Activated T-cell treated with anti-CD3 and anti-CD28 coated beads for 1 hour (primary cell): ENCODE measurements at regions not wholly inside any gene's neighbourhood (a gene's known extent, or its start where the extent isn't known, plus 50 kb on each side); places are given as distances from the start of the nearest gene placed in this dataset.

Experiments
- DNase-seq: peaks from one replicate; pipeline ENCODE4 v3.0.0-alpha.2; 2020; ENCODE audit warnings: low read depth

DNA sequence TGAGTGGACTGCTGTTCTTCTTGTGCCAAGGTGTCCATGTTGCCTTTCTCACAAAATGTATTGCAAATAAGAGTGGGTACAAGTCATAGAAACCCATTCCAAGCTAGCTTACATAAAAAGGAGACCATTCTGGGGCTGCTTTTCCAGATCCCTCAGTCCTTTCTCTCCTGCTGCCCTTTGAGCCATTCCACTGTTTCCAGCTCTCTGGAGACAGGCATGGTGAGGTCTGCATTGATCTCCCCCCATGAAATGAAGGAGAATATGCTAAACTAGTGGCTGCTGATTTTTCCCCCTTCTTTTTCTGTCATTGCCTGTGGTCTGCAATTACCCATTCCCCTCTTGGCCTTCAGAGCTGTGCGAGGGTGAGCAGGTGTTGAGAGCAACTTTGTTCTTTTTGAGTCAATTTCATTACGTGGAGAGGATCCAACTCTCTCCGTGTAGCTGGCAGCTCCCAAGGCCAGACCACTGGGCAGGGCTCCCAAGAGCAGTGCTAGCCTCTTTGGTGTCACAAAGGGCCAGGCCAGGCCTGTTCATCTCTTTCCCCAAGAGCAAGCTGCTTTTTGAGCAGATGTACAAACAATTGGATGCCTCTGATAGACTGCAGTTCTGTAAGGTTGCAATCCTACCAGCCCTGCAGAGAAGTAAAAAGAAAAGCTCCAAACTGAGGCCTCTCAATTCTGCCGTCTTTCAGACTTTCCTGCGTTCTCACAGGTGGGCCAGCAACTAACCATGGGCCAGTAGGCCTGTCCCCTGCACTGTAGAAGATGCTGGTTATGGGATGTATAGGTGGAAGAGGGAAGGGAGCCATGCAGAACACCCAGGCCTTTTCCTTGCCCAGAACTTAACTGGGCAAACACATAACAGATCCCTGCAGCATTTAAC, 96.1 kb upstream of the ARMC2 start:
- DNase-seq: no peak

- no peak for DNase-seq
Measured at GRCh38 chr6:108752733-108753590, 95.3 kb upstream of the ARMC2 start.

GRCh38 chr6:108755257-108756240, 92.7 kb upstream of the ARMC2 start:
- no peak for DNase-seq

DNA sequence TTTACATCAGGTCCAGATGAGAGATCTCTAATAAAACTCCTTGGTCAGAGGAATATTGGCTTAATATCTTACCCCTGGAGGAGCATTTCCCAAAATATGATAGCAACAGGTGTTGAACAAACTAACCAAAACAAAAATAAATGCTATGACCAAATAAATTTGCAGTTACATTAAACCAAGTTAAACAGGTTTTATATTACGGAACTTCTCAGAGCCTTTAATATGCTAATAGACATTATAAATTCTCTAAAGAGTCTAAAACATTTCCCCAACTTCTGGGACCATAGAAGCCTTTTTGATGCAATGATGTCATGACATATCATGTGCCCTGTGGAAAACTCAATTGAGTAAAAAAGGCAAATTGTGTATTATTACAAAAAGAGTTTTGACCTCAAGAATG, 90.9 kb upstream of the ARMC2 start:
- DNase-seq: no peak

DNA sequence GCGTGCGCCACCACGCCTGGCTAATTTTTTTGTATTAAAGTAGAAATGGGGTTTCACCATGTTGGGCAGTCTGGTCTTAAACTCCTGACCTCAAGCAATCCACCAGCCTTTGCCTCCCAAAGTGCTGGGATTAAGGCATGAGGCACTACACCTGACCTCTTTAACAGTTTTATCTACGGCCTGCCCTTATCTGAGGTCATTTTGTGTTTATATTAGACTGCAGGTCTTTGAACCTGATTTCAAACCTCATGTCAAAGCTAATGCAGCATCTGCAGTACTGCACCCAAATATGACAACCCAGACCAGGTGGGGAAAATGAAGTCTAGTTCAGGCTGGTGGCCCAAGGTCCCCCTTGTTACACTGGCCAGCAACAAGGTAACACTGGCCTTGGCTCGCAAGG, 89.3 kb upstream of the ARMC2 start:
- DNase-seq: no peak

- no peak for DNase-seq
Measured at GRCh38 chr6:108760126-108761050, 87.8 kb upstream of the ARMC2 start.

GRCh38 chr6:108762394-108762793, 85.8 kb upstream of the ARMC2 start:
- no peak for DNase-seq

- DNase-seq: no peak
Measured at GRCh38 chr6:108763931-108764579, 84.2 kb upstream of the ARMC2 start.

DNA sequence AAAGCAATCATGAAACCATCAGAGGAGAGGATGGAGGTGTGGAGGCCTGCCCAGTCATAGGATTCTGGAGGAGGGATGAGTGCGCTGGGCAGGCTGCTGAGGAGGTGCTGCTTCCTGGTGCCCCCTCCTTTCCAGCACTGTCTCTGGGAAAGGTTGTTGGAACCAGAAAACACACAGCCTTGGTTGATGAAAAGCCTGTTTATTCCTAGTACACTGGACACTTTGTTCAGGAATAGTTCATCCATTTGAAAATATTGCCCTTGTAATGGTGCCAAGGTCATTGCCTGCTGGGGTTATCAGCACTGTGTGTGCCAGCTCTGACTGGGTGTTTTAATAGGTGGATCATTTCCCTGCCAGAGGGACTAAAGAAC, 83.7 kb upstream of the ARMC2 start:
- DNase-seq: no peak

DNA sequence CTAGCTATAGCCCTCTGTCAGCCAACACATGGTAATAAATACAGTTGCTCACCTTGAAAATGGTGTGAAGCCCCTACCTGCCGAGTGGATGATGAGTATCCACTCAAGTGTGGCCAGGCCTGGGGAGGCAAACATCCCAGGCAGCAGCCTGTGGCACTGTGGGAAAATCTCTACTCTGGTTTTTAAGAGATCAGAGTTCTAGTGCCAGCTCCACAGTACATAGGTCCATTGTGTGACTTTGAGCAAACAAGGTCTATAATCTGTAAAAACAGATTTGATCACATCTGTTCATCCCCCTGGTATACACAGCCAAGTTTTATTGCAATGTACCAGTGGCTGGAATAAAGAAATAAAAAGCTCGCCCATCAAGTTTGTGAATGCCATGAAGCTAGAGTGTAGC, 82.7 kb upstream of the ARMC2 start:
- DNase-seq: no peak

- no peak for DNase-seq
Measured at GRCh38 chr6:108766419-108766818, 81.8 kb upstream of the ARMC2 start.

DNA sequence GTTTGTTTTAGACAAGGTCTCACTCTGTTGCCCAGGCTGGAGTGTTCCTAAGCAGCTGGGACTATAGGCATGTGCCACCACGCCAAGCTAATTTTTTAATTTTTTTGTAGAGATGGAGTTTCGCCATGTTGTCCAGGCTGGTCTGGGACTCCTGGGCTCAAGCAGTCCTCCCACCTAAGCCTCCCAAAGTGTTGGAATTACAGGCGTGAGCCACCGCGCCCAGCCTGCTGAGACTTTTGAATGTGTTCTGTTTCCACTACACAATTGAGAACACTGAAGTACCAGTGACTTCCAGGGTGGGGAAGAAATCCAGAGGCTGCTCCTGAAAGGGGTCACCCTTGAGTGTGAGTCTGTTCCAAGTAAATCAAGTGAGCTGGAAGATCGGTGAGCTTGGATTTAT, 81.3 kb upstream of the ARMC2 start:
- DNase-seq: no peak

- no peak for DNase-seq
Measured at GRCh38 chr6:108767418-108768165, 80.6 kb upstream of the ARMC2 start.

DNA sequence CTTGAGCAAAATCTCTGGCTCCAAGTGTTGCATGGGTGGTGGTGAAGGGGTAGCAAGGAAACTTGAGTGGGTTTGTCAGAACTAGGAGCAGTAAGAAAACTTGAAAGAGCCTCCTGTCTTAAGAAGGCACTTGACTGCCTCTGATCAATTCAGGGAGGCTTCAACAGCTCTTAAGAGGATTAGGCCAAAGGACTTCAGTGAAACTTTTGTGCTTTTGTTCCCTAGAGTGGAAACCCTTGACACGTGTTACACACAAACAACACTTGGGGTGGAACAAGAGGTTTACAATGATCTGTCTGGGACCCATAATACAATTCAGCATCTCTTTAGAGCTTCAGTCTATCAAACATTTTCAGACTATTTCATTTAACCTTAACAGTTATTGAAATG, 80.1 kb upstream of the ARMC2 start:
- DNase-seq: no peak

DNA sequence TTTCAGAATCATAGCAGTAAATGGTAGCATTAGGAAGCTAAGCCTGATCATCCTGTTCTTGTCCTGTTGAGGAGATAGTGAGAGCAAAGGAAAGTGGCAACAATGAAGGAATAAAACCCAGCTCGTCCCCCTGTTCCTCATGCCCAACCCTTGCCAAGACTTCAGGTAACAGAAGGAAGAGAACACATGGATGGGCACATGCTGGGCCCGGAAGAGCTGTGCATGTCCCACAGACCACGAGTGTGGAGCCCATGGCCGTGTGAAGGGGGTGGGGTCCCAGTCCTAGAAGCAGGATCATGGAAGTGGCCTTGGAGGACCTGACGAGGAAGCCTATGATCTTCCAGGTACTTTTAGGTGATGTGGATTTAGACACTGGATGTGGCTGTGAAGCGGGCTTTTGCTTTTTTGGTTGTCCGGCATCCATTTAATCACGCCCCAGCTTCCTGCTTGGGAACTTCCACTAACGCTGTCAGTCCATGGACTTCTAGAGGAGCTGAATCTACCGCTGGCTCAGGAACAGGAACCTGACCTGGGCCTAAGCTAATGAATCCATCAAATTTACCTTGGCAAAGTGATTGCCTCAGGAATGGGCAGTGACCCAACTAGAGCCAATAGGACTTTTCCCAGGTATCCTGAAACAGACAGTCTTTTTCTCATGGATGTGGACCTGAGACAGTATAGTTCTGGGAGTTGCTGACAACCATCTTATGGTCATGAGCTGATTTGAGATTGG, 79.3 kb upstream of the ARMC2 start:
- DNase-seq: no peak

DNA sequence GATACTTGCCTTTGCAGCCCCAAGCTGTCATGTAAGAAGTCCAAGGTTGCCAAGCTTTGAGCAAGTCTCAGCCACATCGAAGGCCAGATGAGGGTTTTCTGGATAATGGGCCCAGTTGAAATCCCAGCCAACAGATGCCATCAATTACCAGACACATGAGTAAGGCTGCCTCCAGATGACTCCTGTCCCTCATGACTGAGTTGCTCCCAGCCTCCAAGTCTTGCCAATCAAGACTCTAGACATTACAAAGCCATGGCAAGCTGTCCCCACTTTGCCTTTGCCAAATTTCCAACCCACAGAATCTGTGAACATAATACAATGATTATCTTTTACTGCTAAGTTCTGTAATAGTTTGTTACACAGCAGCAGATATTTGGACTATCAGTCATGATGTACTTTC, 76.8 kb upstream of the ARMC2 start:
- no peak for DNase-seq

DNA sequence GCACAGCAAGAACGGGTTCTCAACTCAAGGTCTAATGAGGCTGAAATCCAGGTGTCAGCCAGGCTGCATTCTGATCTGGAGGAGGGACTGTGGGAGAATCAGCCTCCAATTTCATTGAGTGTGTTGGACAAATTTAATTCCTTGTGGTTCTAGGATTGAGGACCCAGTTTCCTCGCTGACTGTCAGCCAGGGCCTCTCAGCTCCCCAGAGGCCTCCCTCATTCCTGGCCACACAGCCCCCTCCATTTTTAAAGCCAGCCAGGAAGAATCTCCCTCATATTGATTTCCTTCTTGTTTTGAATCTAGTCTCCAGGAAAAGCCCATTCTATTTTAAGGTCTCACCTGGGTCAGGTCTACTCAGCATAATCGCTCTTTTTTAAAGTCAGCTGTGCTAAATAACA, 73.7 kb upstream of the ARMC2 start:
- DNase-seq: no peak

GRCh38 chr6:108777536-108777935, 70.7 kb upstream of the ARMC2 start:
- no peak for DNase-seq
